Retinal pigment epithelial cell (primary cell): ENCODE measurements at regions not wholly inside any gene's neighbourhood (a gene's known extent, or its start where the extent isn't known, plus 50 kb on each side); places are given as distances from the start of the nearest gene placed in this dataset.
"Not testable (repeated sequence)": the region's sequence is repeated elsewhere in the genome, so short reads cannot be mapped to it uniquely, and the experiment has no call there.

ENCODE experiments used
- DNase-seq: peaks from one replicate; pipeline ENCODE4 v3.0.0-alpha.2; 2010; ENCODE audit warnings: low read depth
- H3K4me3 ChIP-seq: 2 replicates; pipeline ENCODE4 v1.5.1; 2011; ENCODE audit warnings: mild to moderate bottlenecking, low read length, control low read depth, moderate library complexity
- CTCF ChIP-seq: conservative IDR thresholded peaks from 2 replicates; pipeline ENCODE4 v1.5.1; 2011; ENCODE audit warnings: low read depth, low read length, control low read depth, inconsistent platforms

GRCh38 chr13:90500569-90500968 is 846.9 kb upstream of the MIR17HG start:
- no peak for DNase-seq
- H3K4me3 ChIP-seq = no peak overlapping the region
- no peak for TF ChIP-seq CTCF

GRCh38 chr13:90502153-90502552 is 845.3 kb upstream of the MIR17HG start:
- H3K4me3 ChIP-seq = no peak overlapping the region
- no peak for TF ChIP-seq CTCF
- DNase-seq = no peak

GRCh38 chr13:90502762-90503161 is 844.7 kb upstream of the MIR17HG start:
- no peak for TF ChIP-seq CTCF
- DNase-seq = peak; percentile 19
- H3K4me3 ChIP-seq = no peak overlapping the region

- no peak overlapping the region for H3K4me3 ChIP-seq
- no peak for TF ChIP-seq CTCF
- no peak for DNase-seq
Measured at GRCh38 chr13:90510319-90510718, 837.2 kb upstream of the MIR17HG start.

GRCh38 chr13:90511903-90512302 is 835.6 kb upstream of the MIR17HG start:
- no peak for DNase-seq
- no peak for TF ChIP-seq CTCF
- H3K4me3 ChIP-seq = no peak overlapping the region

GRCh38 chr13:90514712-90515111 is 832.8 kb upstream of the MIR17HG start:
- not testable (repeated sequence) for H3K4me3 ChIP-seq, DNase-seq

GRCh38 chr13:90518417-90518816 is 829.1 kb upstream of the MIR17HG start:
- DNase-seq = no peak
- TF ChIP-seq CTCF = no peak
- no peak overlapping the region for H3K4me3 ChIP-seq

- H3K4me3 ChIP-seq = no peak overlapping the region
- TF ChIP-seq CTCF = no peak
- DNase-seq = no peak
Measured at GRCh38 chr13:90519157-90519556, 828.3 kb upstream of the MIR17HG start.
